ENCODE measurements at regions not wholly inside any gene's neighbourhood (a gene's known extent, or its start where the extent isn't known, plus 50 kb on each side); places are given as distances from the start of the nearest gene placed in this dataset.

DNA sequence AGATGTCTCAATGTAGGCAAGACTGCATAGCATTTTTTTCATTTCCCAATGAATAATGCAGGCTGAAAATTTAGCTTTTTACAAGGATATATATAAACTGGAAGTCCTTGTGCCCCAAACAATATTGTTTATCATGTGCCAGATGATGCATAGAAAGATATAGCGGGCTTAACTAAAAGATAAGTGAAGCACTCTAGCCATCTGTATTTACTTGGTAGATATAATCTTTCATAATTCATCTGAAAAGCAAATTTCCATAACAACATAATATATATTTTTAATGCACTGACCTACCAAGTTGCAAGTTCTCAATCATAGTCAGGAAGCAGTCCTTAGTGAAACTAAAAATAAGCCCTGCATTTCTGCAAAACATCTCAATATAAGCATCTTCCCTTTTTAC, 653.3 kb downstream of the NLGN4X start:
- DNase-seq, result no peak
- intact Hi-C loops (cut with micrococcal nuclease), result no loop called here

DNA sequence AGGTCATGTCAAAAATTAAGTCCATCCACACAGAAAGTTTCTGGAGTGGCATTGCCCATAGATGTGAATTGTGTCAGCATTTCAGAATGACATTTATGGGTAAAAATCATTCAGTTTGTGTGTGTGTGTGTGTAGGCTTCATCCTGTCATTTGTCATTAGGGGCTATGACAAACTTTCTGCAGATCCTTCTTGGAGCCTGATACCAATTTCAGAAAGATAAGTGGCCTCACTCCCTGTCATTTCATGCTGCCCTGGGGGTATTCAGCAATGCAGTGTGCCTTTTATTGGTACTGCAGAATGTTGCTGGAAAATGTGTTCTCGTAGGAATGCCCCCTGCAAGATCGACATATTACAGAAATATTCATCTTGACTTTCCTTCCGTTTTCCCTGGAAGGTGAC, 659.7 kb downstream of the NLGN4X start:
- intact Hi-C loops (cut with micrococcal nuclease), result no loop called here
- DNase-seq, result no peak
- ATAC-seq, result no peak

More for the DNA sequence above, 653.3 kb downstream of the NLGN4X start:
- no peak for ATAC-seq

DNA sequence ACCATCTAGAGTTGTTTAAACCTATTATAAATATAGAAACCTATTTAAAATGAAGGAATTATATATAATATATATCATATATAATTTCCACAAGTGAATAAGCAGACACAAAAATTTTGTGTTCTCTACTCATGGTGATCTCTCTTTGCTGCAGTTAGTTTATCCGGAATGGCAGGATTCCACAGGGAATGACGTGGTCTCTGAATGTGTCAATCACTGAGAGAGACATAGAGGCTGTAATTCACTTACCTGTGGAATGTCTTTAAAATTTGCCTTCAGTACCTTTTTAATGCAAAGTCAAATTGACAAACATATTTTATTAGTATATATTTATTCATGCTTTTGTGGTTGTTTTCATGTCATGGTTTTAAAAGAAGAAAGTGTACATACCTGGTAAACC, 669.3 kb downstream of the NLGN4X start:
- intact Hi-C loops (cut with micrococcal nuclease), result no loop called here
- no peak for DNase-seq
- no peak for ATAC-seq

DNA sequence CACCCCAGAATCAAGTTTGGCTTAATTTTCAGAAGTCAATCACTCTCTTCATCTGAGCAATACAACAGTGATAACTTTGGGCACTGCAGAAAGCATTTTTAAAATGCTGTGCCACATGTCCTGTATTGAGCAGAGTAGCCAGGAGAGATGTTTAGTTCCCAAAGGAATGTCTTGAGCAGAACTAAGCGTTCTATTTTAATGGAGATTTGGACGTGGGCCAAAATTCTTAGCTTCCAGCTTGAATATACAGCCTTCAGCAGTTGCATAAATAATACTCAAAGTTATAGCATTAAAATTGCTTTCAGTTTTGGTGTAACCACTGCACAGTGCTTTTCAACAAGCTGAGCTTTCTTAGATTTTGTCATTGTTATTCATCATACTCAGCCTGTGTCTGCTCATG, 679.2 kb downstream of the NLGN4X start:
- intact Hi-C loops (cut with micrococcal nuclease), result no loop called here
- no peak for DNase-seq
- ATAC-seq, result no peak

DNA sequence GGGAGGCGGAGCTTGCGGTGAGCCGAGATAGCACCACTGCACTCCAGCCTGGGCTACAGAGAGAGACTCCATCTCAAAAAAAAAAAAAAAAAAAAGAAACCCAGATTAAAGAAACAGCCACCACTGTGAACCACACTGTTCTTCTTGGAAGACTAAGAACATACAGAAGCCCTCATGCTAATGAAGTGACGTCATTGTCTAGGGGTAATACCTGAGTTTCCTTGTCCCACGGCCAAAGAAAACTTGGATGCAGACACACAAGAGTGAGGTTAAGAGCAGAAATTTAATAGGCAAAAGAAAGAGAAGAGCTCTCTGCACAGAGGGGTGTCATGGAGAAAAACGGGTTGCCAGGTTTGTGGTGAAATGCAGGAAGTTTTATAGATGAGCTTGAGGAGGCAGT, 691.6 kb downstream of the NLGN4X start:
- no peak for ATAC-seq
- no peak for DNase-seq
- intact Hi-C loops (cut with micrococcal nuclease), result no loop called here

DNA sequence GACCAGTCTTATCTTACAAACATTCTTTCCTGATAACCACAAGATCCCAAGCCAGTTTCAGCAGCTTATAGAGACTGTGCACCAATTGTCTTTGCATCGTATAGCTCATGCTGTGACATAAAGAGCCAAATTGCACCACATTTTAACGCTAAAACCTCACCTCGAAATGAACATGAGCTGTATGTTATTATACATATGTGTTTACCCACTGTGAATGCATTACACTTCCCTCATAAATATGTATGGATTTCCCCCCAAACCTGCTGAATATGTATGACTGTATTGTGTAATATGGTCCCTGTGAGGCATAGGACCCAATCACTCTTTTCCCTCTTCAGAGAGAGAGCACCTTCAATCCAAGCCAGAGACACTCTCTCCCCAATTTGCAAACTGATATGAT, 692.4 kb downstream of the NLGN4X start:
- intact Hi-C loops (cut with micrococcal nuclease), result no loop called here
- DNase-seq, result no peak
- no peak for ATAC-seq

DNA sequence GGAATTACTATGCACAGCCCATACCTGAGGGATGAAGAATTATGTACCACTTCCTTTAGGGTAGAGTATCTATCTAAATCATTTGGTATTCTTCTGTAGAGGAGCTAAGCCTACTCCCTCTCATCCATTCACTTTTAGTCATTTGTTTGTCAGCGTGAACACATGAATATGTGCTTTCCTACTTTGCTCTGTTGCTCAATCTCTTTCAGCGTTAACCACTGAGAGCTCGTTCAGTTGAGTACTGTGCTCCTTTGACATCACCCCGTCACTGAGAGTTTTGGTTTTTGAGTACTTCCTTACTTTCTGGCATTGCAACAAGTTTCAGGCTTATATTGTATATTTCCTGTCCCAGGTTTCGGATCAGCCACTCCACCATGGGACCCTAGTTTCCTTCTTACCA, 700.6 kb downstream of the NLGN4X start:
- intact Hi-C loops (cut with micrococcal nuclease), result no loop called here
- DNase-seq (no peak), ATAC-seq (no peak)

DNA sequence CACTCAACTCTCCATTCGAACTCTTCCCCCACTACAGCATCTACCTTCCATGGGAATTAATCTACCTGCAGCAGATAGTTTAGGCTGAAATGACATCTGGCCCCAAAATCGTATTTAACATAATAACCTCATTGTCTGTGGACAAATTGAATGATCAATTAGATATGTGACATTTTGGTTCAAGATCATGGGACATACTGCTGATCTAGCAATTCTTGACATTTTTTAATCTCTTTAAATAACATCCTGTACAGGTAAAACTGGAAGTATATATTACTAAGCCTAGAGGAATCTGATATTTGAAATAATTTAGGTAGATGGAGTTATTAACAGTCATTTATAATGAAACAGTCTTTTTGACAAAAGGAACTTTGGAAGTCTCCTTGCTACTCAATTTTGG, 702.5 kb downstream of the NLGN4X start:
- intact Hi-C loops (cut with micrococcal nuclease), result no loop called here
- no peak for DNase-seq

DNA sequence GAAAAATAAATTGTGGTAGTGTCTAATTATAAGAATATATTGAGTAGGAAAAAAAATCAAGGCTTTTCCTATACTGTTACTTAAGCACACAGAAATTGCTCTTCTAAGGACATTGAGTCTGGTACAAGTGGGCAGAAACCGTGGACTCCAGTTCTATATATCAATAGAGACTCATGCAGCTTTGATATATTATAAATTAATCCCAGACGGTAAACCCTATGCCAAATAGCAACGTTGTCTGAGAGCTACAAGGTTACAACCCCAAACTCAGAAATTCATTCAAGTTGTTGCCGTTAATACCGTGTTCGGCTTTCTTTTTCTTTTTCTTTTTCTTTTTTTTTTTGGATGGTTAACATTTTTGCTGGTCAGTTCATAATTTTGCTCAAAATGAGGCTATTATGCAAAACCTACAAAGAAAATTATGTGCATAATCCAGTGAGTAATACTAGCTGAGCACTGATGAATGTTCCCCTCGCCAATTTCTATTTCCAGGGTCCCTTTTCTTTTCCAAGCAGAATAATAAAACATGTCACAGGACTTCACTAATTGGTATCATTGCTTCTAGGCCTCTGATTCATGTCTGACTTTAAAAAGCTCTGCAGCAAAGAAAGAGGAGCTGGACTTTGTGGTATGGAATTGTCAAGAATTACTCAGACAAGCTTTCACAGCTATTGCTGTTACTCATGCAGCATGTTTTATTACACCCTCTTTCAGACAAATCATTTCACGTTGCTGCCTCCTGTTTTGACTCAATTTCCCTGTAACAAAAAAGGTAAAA, 737.7 kb downstream of the NLGN4X start:
- ATAC-seq (no peak), DNase-seq (no peak)
- intact Hi-C loops (cut with micrococcal nuclease), result no loop called here

More for the DNA sequence above, 702.5 kb downstream of the NLGN4X start:
- no peak for ATAC-seq

DNA sequence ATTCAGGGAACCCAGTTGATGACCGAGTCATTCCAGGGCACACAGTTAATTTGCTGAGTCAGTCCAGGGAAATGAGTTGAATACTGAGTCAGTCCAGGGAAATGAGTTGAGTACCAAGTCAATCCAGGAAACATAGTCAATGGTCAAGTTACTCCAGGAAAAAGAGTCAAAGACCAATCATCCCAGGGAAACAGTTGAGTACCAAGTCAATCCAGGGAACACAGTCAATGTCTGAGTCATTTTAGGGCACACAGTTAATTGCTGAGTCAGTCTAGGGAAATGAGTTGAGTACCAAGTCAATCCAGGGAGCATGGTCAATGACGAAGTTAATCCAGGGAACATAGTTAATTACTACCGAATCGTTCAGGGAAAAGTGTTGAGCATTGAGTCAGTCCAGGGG, 754.4 kb downstream of the NLGN4X start:
- ATAC-seq (no peak), DNase-seq (no peak)
- intact Hi-C loops (cut with micrococcal nuclease), result no loop called here

DNA sequence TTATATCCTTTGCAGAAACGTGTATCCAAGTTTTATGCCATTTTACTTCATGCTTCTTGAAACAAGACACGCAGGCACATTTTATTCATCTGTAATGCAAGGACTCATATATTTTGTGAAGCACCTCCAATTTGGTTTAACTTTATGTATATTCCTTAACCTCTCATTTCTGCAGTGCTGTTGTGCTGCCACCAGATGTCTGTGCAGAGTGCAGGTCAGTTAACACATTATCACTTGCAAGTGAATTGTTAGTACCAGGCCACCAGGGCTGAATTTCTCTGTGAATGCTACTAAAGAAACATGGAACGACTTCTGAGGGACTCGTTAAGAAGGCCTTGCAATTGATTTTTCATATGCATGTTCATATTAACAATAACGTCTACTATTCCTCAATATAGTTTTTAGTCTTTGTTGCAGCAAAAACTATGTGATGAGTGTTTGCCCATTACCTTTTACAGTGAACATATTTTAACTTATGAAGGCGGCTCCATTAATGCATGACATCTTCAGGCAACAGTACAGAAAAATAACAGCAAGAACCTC, 770.3 kb downstream of the NLGN4X start:
- intact Hi-C loops (cut with micrococcal nuclease), result no loop called here
- DNase-seq, result no peak
- ATAC-seq, result no peak

DNA sequence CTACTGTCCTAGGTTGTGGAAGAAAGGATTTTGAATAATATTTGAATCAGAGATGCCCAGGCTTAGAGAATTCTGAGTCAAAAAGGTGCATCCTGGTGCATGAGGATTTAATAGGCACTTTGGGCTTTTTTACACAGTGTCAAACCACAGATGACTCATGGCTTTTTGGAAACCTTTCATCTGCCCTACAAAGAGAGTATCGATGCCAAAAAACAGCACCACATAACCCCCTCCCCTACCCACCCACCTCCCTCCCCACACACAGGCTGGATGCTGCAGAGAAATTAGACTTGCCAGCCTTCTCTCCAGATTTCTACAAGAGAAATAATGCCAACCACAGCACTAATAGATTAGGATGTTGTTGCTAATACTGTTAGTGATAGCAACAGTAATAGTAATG, 779.3 kb downstream of the NLGN4X start:
- no peak for ATAC-seq
- intact Hi-C loops (cut with micrococcal nuclease), result no loop called here
- DNase-seq, result no peak

DNA sequence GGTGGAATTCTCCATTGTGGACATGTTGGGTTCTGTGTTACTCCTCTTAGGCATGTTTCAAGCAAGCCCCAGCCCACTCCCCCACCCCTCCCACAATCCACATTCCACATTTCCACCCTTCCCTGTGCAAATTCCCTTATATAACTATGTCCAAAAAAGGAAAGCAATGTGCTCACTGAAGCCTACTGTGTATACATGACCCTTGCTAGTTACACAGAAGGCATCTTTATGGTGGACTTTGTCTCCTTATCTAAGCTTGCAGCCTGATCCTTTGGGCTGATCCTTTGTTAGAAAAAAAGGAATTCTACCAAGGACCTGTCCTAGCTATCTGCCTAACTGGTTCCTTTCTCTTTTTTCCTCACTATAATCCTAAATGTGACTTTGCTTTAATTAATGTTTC, 796.8 kb downstream of the NLGN4X start:
- intact Hi-C loops (cut with micrococcal nuclease), result no loop called here
- ATAC-seq (no peak), DNase-seq (no peak)

DNA sequence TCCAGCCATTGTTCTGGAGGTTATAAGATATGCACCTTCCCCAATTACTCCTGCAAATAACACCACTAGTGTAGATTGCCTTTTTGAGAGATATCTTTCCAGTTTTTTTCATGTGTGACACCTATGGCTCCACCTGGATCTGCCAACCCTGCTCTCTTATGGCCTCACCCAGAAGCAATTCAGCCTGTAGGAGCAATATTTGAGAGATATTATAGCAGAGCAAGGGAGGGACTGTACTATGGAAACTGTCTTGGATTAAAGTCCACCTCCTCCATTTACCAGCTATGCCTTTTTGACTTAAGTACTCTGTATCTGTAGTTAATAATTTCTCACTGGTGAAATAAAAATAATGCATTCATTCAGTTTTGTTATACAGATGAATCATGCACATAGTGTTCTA, 803.5 kb downstream of the NLGN4X start:
- intact Hi-C loops (cut with micrococcal nuclease), result no loop called here
- ATAC-seq, result no peak

DNA sequence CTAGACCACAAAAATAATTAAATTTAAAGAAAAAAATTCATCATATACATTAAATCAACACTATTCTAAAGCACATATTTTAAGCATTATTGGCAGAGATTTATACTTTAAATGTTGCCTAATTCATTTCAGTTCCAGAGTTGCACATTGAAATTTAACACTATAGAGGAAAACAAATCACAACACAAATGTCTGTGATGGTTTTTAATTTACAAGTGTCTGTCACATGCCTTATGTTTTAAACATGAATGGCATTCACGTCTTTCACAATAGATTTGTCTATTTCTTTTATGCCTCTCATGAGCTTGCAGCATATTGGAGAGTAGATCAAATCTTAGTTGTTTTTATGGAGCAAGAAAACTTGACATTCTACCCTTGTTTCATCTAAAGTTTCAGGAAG, 811.3 kb downstream of the NLGN4X start:
- DNase-seq, result no peak
- intact Hi-C loops (cut with micrococcal nuclease), result no loop called here
- no peak for ATAC-seq

More for the DNA sequence above, 803.5 kb downstream of the NLGN4X start:
- no peak for DNase-seq

DNA sequence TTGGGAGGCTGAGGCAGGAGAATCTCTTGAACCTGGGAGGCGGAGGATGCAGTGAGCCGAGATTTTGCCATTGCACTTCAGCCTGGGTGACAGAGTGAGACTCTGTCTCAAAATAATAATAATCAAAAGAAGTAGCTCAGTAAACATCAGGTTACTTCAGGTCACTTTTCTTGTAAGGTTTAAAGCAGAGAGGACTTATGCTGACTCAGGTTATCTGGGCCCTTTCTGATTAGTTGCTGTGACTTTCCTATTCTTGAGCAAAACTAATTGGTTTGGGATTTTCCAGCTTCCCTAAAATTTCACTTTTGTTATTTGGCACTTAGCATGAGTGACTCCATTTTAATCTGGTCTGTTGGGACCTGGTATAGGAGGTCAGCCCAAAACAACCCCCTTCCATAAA, 812.9 kb downstream of the NLGN4X start:
- DNase-seq (no peak), ATAC-seq (no peak)

DNA sequence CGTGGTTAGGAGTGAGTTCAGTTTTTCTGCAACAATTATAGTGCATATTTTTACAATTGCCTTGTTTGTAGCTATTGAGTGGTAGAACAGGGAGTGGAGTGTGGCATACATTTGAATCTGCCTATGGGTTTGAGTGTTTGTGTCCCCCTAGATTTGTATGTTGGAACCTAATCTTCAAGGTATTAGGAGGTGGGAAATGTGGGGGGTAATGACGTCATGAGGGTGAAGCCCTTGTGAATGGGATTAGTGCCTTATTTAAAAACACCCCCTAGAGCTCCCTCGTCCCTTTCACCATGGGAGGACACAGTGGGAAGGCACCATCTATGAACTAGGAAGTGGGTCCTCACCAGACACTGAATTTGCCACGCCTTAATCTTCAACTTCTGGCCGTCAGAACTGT, 819.6 kb downstream of the NLGN4X start:
- no peak for DNase-seq
- ATAC-seq, result no peak
- intact Hi-C loops (cut with micrococcal nuclease), result no loop called here

More for the DNA sequence above, 812.9 kb downstream of the NLGN4X start:
- intact Hi-C loops (cut with micrococcal nuclease), result no loop called here

DNA sequence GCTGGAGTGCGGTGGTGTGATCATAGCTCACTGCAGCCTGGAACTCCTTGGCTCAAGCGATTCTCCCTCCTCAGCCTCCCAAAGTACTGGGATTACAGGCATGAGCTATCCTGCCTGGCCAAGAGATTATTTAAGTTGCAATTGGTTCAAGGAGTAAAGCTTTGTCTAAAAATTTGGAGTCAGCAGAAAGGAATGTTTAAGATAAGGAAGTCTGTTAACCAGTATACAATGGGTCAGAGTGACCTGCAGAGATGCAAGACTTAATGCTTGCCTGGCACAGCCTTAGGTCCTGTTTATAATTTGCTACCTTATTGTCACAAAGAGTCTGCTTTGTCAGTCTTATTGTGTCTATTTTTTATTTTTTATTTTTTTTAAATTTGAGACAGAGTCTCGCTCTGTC, 826.2 kb downstream of the NLGN4X start:
- intact Hi-C loops (cut with micrococcal nuclease), result no loop called here
- no peak for DNase-seq
- ATAC-seq, result no peak

DNA sequence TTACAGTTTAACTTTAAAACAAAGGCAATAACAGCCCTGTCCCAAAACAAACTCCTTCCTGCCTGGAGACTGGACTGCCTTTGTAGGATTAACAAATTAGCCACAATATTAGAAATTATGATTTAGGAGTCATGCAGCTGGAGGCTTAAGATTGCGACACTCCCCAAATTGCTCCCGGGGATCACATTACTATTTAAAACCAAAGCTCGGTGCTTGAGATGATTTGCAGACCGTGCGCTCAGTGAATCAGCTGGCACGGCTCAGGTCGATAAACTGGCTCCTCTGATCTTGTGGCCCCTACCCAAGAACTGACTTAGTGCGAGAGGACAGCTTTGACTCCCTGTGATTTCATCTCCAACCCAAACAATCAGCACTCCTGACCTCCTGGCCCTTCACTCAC, 829.3 kb downstream of the NLGN4X start:
- no peak for ATAC-seq
- DNase-seq, result no peak
- intact Hi-C loops (cut with micrococcal nuclease), result no loop called here

DNA sequence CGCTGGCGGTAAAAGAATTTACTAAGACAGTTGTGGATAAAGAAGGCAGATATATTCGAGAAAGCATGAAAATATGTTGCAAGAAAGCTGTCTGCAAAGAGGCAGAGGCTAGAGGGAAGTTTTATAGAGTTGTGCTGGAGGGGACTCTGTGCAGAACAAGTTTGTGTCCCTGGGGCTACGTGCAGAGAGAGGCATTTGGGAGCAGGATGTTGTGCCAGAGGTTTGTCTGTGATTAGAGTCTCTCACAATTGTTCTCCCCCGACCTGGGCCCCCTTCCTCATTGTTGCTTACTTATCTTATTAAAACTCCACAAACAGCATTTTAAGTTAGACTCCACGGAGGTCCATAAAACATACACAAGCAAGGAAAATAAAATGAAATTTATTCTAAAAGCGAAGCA, 831.3 kb downstream of the NLGN4X start:
- no peak for DNase-seq
- intact Hi-C loops (cut with micrococcal nuclease), result no loop called here
- ATAC-seq, result no peak

DNA sequence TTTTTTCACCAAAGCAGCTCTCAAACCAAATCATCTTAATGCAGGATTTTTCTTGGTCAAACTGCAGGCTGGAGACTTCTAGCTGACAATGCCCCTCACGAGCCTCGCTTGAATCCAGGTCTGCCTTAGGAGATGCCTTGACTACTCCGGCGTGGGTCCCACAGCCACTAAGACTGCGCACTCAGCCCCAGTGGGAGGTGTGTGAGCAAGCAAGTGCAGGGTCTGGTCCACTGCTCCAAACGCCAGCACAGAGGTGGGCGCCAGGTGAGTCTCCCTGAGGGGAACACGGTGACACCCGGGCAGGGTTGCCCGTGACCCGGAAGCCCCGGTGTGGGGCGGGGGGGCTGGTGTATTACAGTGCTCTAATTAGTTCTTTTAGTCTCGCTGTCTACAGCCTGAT, 838.3 kb downstream of the NLGN4X start:
- DNase-seq (no peak), ATAC-seq (no peak)
- intact Hi-C loops (cut with micrococcal nuclease), result no loop called here
